Neuronal stem cell (in vitro differentiated cells): ENCODE measurements at regions not wholly inside any gene's neighbourhood (a gene's known extent, or its start where the extent isn't known, plus 50 kb on each side); places are given as distances from the start of the nearest gene placed in this dataset.

ENCODE experiments used
- DNase-seq: peaks from one replicate; pipeline ENCODE4 v3.0.0-alpha.2; 2013; ENCODE audit warnings: low spot score
- H2AFZ ChIP-seq: one replicate; pipeline ENCODE4 v1.6.1; 2013; ENCODE audit warnings: mild to moderate bottlenecking, low read length, inconsistent platforms
- H2AK5ac ChIP-seq: 2 replicates; pipeline ENCODE4 v1.6.1; 2013; ENCODE audit warnings: low read depth, mild to moderate bottlenecking, inconsistent platforms, low read length, moderate library complexity, mixed read lengths
- H2BK120ac ChIP-seq: 2 replicates; pipeline ENCODE4 v1.6.1; 2013; ENCODE audit warnings: low read depth, mild to moderate bottlenecking, inconsistent platforms, low read length, moderate library complexity, mixed read lengths
- H2BK12ac ChIP-seq: one replicate; pipeline ENCODE4 v1.6.1; 2013; ENCODE audit warnings: low read length, inconsistent platforms
- H2BK15ac ChIP-seq: 2 replicates; pipeline ENCODE4 v1.6.1; 2013; ENCODE audit warnings: mild to moderate bottlenecking, low read length, inconsistent platforms, mixed read lengths
- H2BK5ac ChIP-seq: one replicate; pipeline ENCODE4 v1.6.1; 2013; ENCODE audit warnings: inconsistent platforms, mild to moderate bottlenecking, low read length, moderate library complexity
- H3K14ac ChIP-seq: one replicate; pipeline ENCODE4 v1.6.1; 2013; ENCODE audit warnings: low read length, inconsistent platforms
- H3K18ac ChIP-seq: 2 replicates; pipeline ENCODE4 v1.6.1; 2013; ENCODE audit warnings: low read length, inconsistent platforms
- H3K23ac ChIP-seq: 2 replicates; pipeline ENCODE4 v1.6.1; 2013; ENCODE audit warnings: low read depth, mild to moderate bottlenecking, mixed read lengths, low read length, inconsistent platforms; ENCODE audit not compliant: poor library complexity
- H3K27ac ChIP-seq: replicated peaks from 3 replicates; pipeline ENCODE4 v1.5.1; 2013; ENCODE audit warnings: low read length, inconsistent platforms
- H3K27me3 ChIP-seq, 3 experiments: 2 replicates each; pipeline ENCODE4 v1.6.1; 2013; ENCODE audit warnings: low read length in 3 of 3, mild to moderate bottlenecking in 2 of 3, inconsistent platforms in 1 of 3, low read depth in 1 of 3, mixed read lengths in 1 of 3, moderate library complexity in 1 of 3; ENCODE audit not compliant: control insufficient read depth in 3 of 3, insufficient read depth in 3 of 3
- H3K36me3 ChIP-seq, 2 donors: replicated peaks in 1 of 2; 2 replicates each; pipeline ENCODE4 v1.6.1; 2013; ENCODE audit warnings: low read length in 2 of 2; ENCODE audit not compliant: control insufficient read depth in 2 of 2, insufficient read depth in 2 of 2
- H3K4ac ChIP-seq: 2 replicates; pipeline ENCODE4 v1.6.1; 2013; ENCODE audit warnings: inconsistent platforms, mild to moderate bottlenecking, low read length, moderate library complexity
- H3K4me1 ChIP-seq, 2 donors: 1 replicate in 1 of 2; 2 replicates in 1 of 2; pipeline ENCODE4 v1.6.1; 2013; ENCODE audit warnings: low read length in 2 of 2, low read depth in 1 of 2; ENCODE audit not compliant: control insufficient read depth in 2 of 2, insufficient read depth in 1 of 2
- H3K4me2 ChIP-seq: one replicate; pipeline ENCODE4 v1.6.1; 2013; ENCODE audit warnings: mild to moderate bottlenecking, low read length, inconsistent platforms; ENCODE audit not compliant: insufficient read depth, poor library complexity, severe bottlenecking
- H3K4me3 ChIP-seq, 2 donors: 2 replicates each; pipeline ENCODE4 v1.5.1; 2013; ENCODE audit warnings: low read length in 2 of 2, mild to moderate bottlenecking in 2 of 2, inconsistent platforms in 1 of 2, moderate library complexity in 1 of 2
- H3K79me1 ChIP-seq: one replicate; pipeline ENCODE4 v1.6.1; 2013; ENCODE audit warnings: low read depth, mild to moderate bottlenecking, inconsistent platforms, low read length, moderate library complexity
- H3K9ac ChIP-seq: one replicate; pipeline ENCODE4 v1.6.1; 2013; ENCODE audit warnings: mild to moderate bottlenecking, low read depth, low read length, inconsistent platforms; ENCODE audit not compliant: poor library complexity
- H3K9me3 ChIP-seq, 2 donors: replicated peaks in 1 of 2; 2 replicates each; pipeline versions ENCODE3 to v1.6.1; 2013; ENCODE audit warnings: low read length in 2 of 2, mild to moderate bottlenecking in 2 of 2, inconsistent platforms in 1 of 2, low read depth in 1 of 2, mixed read lengths in 1 of 2, moderate library complexity in 1 of 2; ENCODE audit not compliant: control insufficient read depth in 2 of 2, insufficient read depth in 1 of 2
- H4K8ac ChIP-seq: one replicate; pipeline ENCODE4 v1.6.1; 2013; ENCODE audit warnings: low read depth, mild to moderate bottlenecking, inconsistent platforms, low read length, moderate library complexity
- H4K91ac ChIP-seq: one replicate; pipeline ENCODE4 v1.6.1; 2013; ENCODE audit warnings: low read length, low read depth, mild to moderate bottlenecking, inconsistent platforms; ENCODE audit not compliant: poor library complexity
- WGBS, 2 donors: extraction: QIAGEN DNeasy Blood & Tissue Kit; methylation state at CpG; one replicate each; pipeline ENCODE4 v1.1.7; 2013; ENCODE audit warnings: missing lambda C conversion rate in 2 of 2, mixed read lengths in 1 of 2; ENCODE audit not compliant: insufficient read length in 2 of 2, insufficient replicate concordance in 1 of 2; ENCODE audit errors: extremely low coverage in 2 of 2; 5-methylcytosine and 5-hydroxymethylcytosine counted together

GRCh38 chr7:19407270-19407669 lies 262.0 kb upstream of the FERD3L start:
- no peak overlapping the region for H2BK120ac ChIP-seq
- H3K9ac ChIP-seq: no peak overlapping the region
- no peak overlapping the region for H4K91ac ChIP-seq
- no peak overlapping the region for H2BK12ac ChIP-seq
- DNase-seq: no peak
- H2AK5ac ChIP-seq: no peak overlapping the region
- H3K79me1 ChIP-seq: no peaks in the 10 kb centered on the region
- no peak overlapping the region for H3K14ac ChIP-seq
- WGBS, 2 donors: no CpG with 5 or more reads among the region's 4 CpGs
- no peak overlapping the region for H3K4me2 ChIP-seq
- no peak overlapping the region for H3K4ac ChIP-seq
- H3K23ac ChIP-seq: no peak overlapping the region
- no peak overlapping the region for H4K8ac ChIP-seq
- no peaks in the 10 kb centered on the region for H3K9me3 ChIP-seq
- no peaks in the 10 kb centered on the region for H3K27me3 ChIP-seq
- H3K4me3 ChIP-seq: no peak overlapping the region
- H3K18ac ChIP-seq: no peak overlapping the region
- H2BK15ac ChIP-seq: no peak overlapping the region
- no peaks in the 10 kb centered on the region for H3K36me3 ChIP-seq
- no peak overlapping the region for H3K27ac ChIP-seq
- peaks cover 3 to 5% of the 10 kb centered on the region in 2 donors for H3K4me1 ChIP-seq
- H2BK5ac ChIP-seq: no peak overlapping the region
- no peak overlapping the region for H2AFZ ChIP-seq

DNA sequence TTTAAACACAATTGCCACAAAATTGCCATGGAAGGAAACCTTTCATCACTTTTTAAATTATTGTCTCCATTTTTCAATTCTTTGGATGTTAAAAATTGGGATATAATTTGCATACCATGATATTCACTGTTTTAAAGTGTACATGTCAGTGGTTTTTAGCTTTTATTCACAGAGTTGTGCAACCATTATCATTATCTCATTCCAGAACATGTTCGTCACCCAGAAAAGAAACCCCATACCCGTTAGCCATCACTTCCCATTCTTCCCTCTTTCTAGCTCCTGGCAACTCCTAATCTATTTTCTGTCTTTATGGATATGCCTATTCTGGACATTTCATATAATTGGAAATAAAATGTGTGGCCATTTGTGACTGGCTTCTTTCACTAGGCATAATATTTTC lies 260.3 kb upstream of the FERD3L start:
- Histone ChIP-seq H3K9ac (no peak overlapping the region), H3K4me3 (no peak overlapping the region), H2BK15ac (no peak overlapping the region), H2BK120ac (no peak overlapping the region), H3K36me3 (no peaks in the 10 kb centered on the region), H2AFZ (no peak overlapping the region), H3K27ac (no peak overlapping the region), H3K79me1 (no peaks in the 10 kb centered on the region), H3K4ac (no peak overlapping the region), H2AK5ac (no peak overlapping the region), H3K4me1 (peaks cover 3 to 5% of the 10 kb centered on the region in 2 donors), H3K14ac (no peak overlapping the region), H3K23ac (no peak overlapping the region), H3K27me3 (no peaks in the 10 kb centered on the region), H2BK5ac (no peak overlapping the region), H2BK12ac (no peak overlapping the region), H4K8ac (no peak overlapping the region), H4K91ac (no peak overlapping the region), H3K4me2 (no peak overlapping the region), H3K9me3 (no peaks in the 10 kb centered on the region), H3K18ac (no peak overlapping the region)
- WGBS, 2 donors: no CpG with 5 or more reads among the region's 2 CpGs
- DNase-seq: no peak

DNA sequence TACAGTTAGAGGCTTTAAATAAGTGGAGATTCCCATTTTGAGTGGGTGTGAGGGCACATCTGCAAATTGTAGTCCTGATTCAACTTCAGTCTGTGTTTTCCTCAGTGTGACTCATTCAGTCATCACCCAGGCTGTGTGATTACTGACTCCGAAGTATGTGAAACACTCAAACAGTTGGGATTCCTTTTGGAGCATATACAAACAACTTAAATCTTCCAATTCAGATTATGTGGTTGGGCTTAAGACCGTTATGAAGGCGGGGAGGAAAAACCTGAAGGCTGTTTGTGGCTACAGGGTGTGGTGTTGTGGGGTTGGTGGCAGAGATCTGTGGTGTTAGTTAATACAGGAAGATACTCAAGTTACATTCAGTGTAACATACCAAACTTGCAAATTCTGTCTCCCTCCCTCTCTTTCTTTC lies 259.7 kb upstream of the FERD3L start:
- Histone ChIP-seq H2BK12ac (no peak overlapping the region), H3K9ac (no peak overlapping the region), H3K4me1 (peaks cover 3 to 5% of the 10 kb centered on the region in 2 donors), H3K27ac (no peak overlapping the region), H3K4me3 (no peak overlapping the region), H3K79me1 (no peaks in the 10 kb centered on the region), H3K4ac (no peak overlapping the region), H2AK5ac (no peak overlapping the region), H3K18ac (no peak overlapping the region), H2BK120ac (no peak overlapping the region), H3K36me3 (no peaks in the 10 kb centered on the region), H4K8ac (no peak overlapping the region), H3K14ac (no peak overlapping the region), H3K9me3 (no peaks in the 10 kb centered on the region), H4K91ac (no peak overlapping the region), H2BK15ac (no peak overlapping the region), H3K4me2 (no peak overlapping the region), H2AFZ (peak overlapping the region; percentile 27), H2BK5ac (no peak overlapping the region), H3K23ac (no peak overlapping the region), H3K27me3 (no peaks in the 10 kb centered on the region)
- no CpG with 5 or more reads among the region's 3 CpGs for WGBS, 2 donors
- DNase-seq: no peak

DNA sequence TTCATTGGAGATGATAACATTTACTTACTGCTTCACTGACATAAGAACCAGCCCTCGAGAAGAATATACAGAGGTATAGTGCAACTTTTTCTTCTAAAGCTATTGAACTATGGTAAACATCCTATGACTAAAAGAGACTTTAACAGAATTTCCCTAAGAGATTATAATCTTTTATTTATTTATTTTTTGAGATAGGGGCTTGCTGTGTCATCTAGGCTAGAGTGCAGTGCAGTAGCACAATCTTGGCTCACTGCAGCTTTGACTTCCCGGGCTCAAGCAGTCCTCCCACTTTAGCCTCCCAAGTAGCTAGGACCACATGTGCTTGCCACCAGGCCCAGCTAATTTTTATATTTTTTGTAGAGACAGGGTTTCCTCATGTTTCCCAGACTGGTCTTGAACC lies 258.5 kb upstream of the FERD3L start:
- Histone ChIP-seq H2BK120ac (no peak overlapping the region), H2BK15ac (no peak overlapping the region), H4K91ac (no peak overlapping the region), H3K4ac (no peak overlapping the region), H3K4me1 (peaks cover 3 to 5% of the 10 kb centered on the region in 2 donors), H3K36me3 (no peaks in the 10 kb centered on the region), H3K4me3 (no peak overlapping the region), H2BK5ac (no peak overlapping the region), H2AK5ac (no peak overlapping the region), H2AFZ (no peak overlapping the region), H3K9ac (no peak overlapping the region), H4K8ac (no peak overlapping the region), H2BK12ac (no peak overlapping the region), H3K79me1 (no peaks in the 10 kb centered on the region), H3K9me3 (no peaks in the 10 kb centered on the region), H3K18ac (no peak overlapping the region), H3K27ac (no peak overlapping the region), H3K23ac (no peak overlapping the region), H3K14ac (no peak overlapping the region), H3K27me3 (no peaks in the 10 kb centered on the region), H3K4me2 (no peak overlapping the region)
- no CpG with 5 or more reads among the region's 2 CpGs for WGBS, 2 donors
- no peak for DNase-seq
